Mucosa of descending colon (tissue), 3 donors: ENCODE measurements at regions not wholly inside any gene's neighbourhood (a gene's known extent, or its start where the extent isn't known, plus 50 kb on each side); places are given as distances from the start of the nearest gene placed in this dataset.

Experiments
- ATAC-seq: fragments of 200-7000 bp; cut with Tn5 transposase; one replicate; pipeline ENCODE4 v1.9.1; 2020; ENCODE audit warnings: mild to moderate bottlenecking, moderate library complexity
- DNase-seq, 3 donors: peaks; one replicate each; pipeline ENCODE4 v3.0.0-alpha.2; 2020
- H3K36me3 ChIP-seq: fragments of 200-600 bp; one replicate; pipeline ENCODE4 v1.8.0; 2021; ENCODE audit warnings: low read depth, mild to moderate bottlenecking
- H3K4me1 ChIP-seq: fragments of 200-600 bp; one replicate; pipeline ENCODE4 v1.8.0; 2021; ENCODE audit warnings: low read depth, mild to moderate bottlenecking
- H3K4me3 ChIP-seq: fragments of 200-600 bp; one replicate; pipeline ENCODE4 v1.8.0; 2021; ENCODE audit warnings: mild to moderate bottlenecking
- H3K9me3 ChIP-seq: fragments of 200-600 bp; one replicate; pipeline ENCODE4 v1.8.0; 2021; ENCODE audit warnings: mild to moderate bottlenecking
- CTCF ChIP-seq: fragments of 200-600 bp; IDR thresholded peaks from one replicate; pipeline ENCODE4 v1.8.0; 2022; ENCODE audit warnings: antibody characterized with exemption, mild to moderate bottlenecking
- intact Hi-C, 2 donors: fragments of 100-400 bp; cut with DNase I in 1 of 2; cut with micrococcal nuclease in 1 of 2; formaldehyde crosslinking; loops; one replicate each; pipeline versions ENCODE4 v1.11.0 to v1.11.1; 2022; cut with DNase I, micrococcal nuclease
- donor health status: DM: no; HTN: no; CAD: no; lungs with moderate emphysema.
- donor health status: DM: no; HTN: no; CAD: no.
- donor health status: DM: no; HTN: yes; CAD: no.

GRCh38 chr17:77450742-77451244, 310.0 kb downstream of the SEC14L1 start:
- TF ChIP-seq CTCF, result no peak
- no peaks in the 10 kb centered on the region for H3K36me3 ChIP-seq
- intact Hi-C loops, result no loop called here
- peak overlapping the region; percentile 17 for H3K4me3 ChIP-seq
- peak; percentile 0 for ATAC-seq
- no peaks in the 10 kb centered on the region for H3K9me3 ChIP-seq
- peak in 2 of 3 donors; percentile 54 to 66 for DNase-seq
- peaks cover 44% of the 10 kb centered on the region for H3K4me1 ChIP-seq

GRCh38 chr17:77451245-77451893, 310.6 kb downstream of the SEC14L1 start:
- Histone ChIP-seq H3K4me1 (peaks cover 39% of the 10 kb centered on the region), H3K4me3 (peak overlapping the region; percentile 17), H3K36me3 (no peaks in the 10 kb centered on the region), H3K9me3 (no peaks in the 10 kb centered on the region)
- ATAC-seq (peak; percentile 68), DNase-seq (peak; percentile 78 to 88 (median 84))
- intact Hi-C loops, result no loop called here
- TF ChIP-seq CTCF, result no peak

DNA sequence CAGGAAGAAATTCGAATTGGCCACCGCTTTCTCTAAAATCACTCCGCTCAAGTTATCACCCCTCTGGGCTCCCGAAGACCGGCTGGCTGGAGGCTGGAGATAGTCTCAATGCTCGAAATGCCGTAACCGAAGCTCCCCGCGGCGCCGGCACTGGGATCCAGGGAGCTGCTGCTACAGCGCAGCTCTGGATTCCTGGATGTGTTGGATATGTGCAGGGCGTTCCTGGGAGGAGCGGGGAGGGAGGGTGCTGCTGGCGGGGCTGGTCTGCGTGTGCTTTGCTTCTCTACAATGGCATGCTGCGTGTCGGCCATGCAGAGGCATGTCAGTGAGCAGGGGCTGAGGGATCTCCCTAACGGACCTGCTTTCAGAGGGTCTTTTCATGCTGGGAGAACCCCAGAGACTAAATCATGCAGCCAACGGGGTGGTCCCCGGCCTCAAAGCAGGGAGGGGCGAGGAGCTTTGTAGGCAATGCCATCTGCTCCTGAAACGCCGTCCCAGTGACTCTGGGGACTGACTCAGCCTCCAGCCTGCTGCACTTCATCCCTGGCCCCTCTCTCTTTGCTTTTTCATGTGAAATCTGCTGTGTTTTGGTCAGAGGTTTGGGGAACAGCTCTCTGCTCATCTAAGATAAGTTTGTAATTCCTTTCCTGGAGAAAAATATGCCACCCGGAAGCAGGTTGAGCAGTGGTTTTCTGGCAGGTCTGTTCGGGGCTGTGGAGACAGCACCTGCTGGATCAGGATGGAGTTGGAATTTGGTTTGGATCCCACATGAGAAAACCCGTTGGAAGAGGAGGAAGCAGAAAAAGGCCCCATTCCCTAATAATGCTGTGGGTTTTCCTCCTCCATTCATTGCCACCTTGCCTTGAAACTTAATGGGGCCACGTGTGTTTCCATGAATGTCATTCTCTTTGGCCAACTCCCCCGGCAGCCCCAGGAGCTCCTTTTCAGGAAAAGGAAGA, 311.4 kb downstream of the SEC14L1 start:
- peak overlapping the region; percentile 17 for H3K4me3 ChIP-seq
- intact Hi-C loops, result no loop called here
- TF ChIP-seq CTCF, result no peak
- no peaks in the 10 kb centered on the region for H3K36me3 ChIP-seq
- DNase-seq (peak; percentile 72 to 83 (median 79)), ATAC-seq (peak; percentile 70)
- H3K9me3 ChIP-seq, result no peaks in the 10 kb centered on the region
- peaks cover 36% of the 10 kb centered on the region for H3K4me1 ChIP-seq

DNA sequence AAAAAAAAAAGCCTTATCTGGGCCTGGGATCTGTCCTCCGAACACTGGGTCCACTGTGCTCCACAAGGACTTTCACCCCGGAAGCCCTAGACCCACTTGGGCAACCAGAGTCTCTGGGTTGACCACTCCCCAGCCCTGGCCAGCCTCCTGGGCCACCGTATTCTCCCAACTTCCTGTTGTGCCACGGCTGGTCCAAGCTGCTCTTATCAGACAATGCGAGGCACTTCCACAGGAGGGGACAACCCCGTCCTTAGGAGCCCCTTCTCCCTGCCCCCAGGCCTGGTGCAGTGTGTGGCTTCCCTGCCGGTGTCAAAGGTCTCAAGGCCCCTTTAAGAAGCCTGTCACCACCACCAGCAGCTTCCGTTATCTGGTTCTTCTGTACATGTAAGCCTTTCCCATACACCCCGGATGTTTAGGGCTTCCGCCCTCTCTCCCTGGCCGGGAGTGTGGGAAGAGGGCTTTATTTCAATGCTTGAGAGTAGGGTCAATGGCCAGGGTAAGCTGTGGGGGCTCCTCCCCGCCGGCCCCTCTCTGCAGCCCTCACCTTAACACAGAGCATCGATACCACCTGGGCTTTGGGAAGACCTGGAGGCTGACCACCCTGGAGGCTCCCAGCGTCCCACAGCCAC, 313.0 kb downstream of the SEC14L1 start:
- Histone ChIP-seq H3K9me3 (no peaks in the 10 kb centered on the region), H3K4me1 (peaks cover 39% of the 10 kb centered on the region), H3K4me3 (no peak overlapping the region), H3K36me3 (no peaks in the 10 kb centered on the region)
- intact Hi-C loops, result no loop called here
- peak; percentile 18 for ATAC-seq
- TF ChIP-seq CTCF, result no peak
- peak; percentile 59 to 79 (median 74) for DNase-seq

- DNase-seq, result no peak
- ATAC-seq, result no peak
- Histone ChIP-seq H3K9me3 (no peaks in the 10 kb centered on the region), H3K4me1 (peaks cover 38% of the 10 kb centered on the region), H3K36me3 (no peaks in the 10 kb centered on the region), H3K4me3 (no peak overlapping the region)
- intact Hi-C loops, result no loop called here
- no peak for TF ChIP-seq CTCF
These were observed 313.7 kb downstream of the SEC14L1 start for GRCh38 chr17:77454242-77455095.
